HG03575 (cell line): ENCODE measurements at regions not wholly inside any gene's neighbourhood (a gene's known extent, or its start where the extent isn't known, plus 50 kb on each side); places are given as distances from the start of the nearest gene placed in this dataset.
"Not testable (repeated sequence)": the region's sequence is repeated elsewhere in the genome, so short reads cannot be mapped to it uniquely, and the experiment has no call there.

ENCODE experiments used
- ATAC-seq: cut with Tn5 transposase; IDR thresholded peaks from one replicate; pipeline ENCODE4 v1.9.1; 2021; ENCODE audit not compliant: unreplicated experiment, insufficient number of reproducible peaks, low FRiP score; ENCODE audit errors: extremely low read depth

DNA sequence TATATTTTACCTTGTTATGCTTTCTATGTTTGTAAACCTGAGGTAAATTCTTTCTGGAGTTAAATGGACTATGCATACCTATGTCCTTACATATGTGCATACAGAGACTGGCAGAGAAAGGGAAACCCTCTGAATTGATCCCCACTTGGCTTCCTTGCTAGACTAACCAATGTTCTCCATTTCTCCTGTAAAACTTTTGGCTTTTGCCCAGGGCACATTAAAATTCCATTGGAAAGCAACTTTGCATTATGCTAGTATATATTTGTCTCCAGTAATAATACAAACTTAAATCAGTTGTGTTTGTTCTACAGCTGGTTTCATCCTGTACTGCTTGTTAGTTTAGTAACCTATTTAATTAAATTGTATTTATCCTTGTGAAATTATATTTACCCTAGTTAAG, 646.0 kb upstream of the MARCKS start:
- no peak for ATAC-seq

DNA sequence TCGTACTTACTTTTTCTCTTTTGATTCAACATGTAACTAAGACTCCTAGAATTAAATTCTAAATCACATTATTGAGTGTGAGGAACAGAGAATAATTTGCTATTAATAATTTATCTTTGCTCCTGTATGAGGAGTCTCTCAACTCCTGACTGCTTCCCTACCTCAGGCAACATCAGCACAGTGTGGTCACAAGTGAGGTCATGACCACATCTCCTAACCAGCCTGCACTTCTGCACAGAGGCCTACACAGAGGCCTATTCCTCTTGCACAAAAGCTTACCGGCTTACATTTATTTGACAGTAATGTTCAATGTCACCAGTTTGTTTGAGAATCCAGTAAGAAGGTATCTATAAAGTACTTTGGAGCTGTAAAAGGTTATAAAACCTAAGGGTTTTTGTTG, 637.4 kb upstream of the MARCKS start:
- ATAC-seq = no peak

DNA sequence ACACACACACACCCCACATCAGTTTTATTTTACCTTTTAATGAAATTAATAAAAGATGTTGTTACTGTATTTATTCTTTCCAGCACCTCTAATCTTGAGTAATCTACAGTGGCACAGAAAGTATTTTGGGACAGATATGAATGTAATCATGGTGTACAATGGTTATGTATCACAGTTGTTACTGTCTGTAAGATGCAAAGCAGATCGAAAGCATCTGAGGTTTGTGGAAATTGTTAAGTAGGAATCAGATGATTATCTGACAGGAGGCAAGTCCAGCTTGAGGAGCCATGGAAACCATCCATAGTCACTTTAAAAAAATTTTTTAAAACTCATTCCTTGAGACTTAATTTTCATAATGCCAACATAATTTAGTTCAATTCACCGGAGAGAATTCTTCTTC, 636.3 kb upstream of the MARCKS start:
- no peak for ATAC-seq

DNA sequence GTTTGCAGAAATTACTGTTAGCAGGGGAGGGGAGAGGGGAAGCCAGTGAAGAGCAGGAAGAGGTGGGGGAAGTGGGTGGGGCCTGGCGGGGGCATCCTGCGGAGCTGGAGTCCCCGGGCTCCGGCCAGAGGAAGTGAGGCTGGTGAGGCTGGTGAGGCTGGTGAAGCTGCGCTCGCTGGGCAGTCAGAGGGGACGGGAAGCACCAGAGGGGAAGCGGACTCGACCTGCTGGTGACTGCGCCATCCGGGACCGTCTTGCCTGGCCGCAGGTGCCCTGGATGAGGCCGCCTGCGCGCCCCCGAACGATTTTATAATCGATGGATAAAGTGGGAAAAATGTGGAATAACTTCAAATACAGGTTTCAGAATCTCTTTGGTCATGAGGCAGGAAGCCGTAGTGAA, 635.3 kb upstream of the MARCKS start:
- no peak for ATAC-seq

DNA sequence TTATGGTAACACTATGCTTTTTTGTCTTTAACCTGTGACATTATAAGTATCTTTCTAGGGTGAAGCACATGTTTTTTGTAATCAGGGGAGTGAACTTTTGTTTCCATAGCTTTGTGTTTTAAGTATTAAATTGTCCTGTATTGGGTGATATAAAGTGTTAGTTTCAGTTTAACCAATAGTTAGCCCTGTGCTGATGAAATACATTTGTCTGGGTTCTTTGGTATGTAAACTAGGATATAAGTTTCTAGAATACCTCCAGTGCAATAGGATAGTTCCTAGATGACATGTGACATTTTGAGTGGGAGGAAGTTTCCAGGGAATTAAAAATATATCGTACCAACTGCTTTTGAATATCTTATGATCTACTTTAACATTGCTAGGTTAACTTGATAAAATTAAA, 611.0 kb upstream of the MARCKS start:
- no peak for ATAC-seq

DNA sequence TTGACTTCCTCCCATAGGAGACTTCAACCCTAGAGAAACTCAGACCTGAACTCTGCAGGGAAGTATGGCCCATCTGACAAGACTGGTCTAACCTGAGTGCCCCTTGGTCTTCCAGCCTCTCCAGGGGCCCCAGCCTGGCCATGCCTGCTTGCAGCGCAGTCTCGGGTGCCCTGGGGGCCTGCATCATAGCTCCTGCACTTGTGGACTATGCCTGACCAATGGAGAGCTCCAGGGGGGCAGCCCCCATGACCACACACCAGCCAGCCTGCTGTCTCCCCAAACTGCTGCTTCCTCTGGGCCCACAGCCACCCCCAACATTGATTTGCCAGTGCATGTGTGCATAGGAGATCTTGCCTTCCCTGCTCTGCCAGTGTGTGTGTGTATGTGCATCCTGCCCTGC, 608.6 kb upstream of the MARCKS start:
- no peak for ATAC-seq

DNA sequence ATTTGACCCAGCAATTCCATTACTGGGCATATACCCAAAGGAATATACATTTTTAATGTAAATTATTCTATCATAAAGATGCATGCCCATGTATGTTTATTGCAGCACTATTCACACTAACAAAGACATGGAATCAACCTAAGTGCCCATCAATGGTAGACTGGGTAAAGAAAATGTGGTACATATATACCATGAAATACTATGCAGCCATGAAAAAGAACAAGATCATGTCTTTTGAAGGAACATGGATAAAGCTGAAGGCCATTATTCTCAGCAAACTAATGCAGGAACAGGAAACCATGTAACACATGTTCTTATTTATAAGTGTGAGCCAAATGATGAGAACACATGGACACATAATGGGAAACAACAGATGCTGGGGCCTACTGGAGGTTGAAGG, 603.0 kb upstream of the MARCKS start:
- ATAC-seq = not testable (repeated sequence)

DNA sequence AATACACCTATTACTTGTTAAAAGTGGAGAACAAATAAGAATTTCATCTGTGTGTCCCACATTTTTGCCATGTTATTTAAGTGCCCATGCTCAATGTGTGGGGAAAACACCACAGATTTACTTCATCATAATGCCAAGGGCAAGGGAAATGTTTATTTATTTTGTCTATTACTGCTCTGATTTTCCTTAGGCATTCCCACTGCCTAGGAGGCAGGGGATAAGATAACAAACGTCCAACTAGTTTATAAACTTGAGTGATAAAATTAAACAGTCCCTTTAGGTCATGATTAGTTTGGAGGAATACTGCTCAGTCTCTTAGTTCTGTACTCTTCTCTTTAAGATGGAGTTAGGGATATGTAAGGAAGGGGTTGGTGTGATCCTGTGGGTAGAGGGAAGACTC, 598.4 kb upstream of the MARCKS start:
- ATAC-seq = no peak

DNA sequence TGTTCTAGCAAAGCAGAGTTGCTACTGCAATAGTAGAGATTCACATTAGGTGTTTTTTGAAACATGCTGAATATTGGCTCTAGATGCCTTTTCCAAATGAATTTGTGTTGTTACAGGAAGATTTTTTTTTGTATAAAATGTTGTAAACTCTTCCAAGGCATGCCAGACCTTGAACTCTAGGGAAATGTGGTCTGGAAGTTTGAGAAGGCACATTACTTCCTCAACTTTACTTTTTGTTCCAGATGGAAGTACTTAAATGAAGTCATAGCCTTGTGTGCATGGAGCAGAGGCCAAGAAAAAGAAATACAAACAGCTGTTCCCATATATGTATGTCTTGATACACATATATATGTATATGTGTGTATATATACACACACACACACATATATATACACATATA, 585.7 kb upstream of the MARCKS start:
- no peak for ATAC-seq

DNA sequence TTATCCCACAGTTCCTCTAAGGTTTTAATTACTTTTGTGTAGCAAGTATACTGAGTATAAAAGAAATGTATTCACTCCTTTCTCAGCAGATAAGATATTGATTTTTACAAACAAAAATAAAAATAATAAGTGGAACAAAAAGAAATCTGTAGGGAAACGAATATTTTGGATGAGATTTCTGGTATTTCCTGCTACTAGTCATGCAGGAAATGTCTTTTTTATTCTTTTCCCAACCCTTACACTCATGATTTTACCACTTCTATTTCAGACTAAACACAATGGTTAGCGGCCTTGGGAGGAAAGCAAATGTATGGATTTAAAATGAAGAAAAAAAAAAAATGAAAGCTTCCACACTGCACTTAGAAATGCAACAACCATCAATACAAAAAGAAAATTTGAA, 580.5 kb upstream of the MARCKS start:
- no peak for ATAC-seq

DNA sequence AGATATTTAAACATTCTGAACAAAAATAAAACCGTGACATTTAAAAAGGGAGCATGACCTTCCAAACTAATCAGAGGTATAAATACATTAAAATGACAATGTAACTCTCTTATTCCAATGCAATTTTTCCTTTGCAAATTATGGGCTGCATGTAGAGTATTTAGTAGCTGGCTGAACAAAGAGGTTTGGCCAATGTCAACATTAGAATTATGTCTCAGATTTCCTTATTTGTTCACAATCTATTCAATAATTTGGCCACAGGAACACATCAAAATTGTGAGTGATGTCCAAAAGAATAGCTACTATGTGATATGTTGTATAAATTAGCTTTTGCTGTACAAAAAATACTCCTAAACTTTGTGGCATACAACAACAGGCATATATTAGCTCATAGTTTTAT, 580.0 kb upstream of the MARCKS start:
- ATAC-seq = no peak

DNA sequence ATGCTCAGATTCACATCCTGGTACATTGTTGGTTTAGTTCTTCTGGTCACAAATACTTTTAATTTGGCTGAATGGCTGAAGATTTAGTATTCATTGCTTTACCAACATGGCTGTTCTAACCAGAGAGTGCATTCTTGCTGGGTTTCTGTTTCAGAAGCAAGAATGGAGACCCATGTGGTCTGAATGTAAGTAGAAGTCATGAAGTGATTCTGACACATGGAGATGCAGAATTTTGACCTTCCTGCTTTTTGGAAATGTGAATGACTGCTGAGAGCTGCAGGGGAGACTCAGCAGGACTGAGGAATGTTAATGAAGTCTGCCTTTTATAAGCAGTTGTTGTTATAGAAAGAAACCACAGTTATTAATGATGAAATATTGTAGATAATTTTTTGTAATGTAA, 576.1 kb upstream of the MARCKS start:
- ATAC-seq = no peak

DNA sequence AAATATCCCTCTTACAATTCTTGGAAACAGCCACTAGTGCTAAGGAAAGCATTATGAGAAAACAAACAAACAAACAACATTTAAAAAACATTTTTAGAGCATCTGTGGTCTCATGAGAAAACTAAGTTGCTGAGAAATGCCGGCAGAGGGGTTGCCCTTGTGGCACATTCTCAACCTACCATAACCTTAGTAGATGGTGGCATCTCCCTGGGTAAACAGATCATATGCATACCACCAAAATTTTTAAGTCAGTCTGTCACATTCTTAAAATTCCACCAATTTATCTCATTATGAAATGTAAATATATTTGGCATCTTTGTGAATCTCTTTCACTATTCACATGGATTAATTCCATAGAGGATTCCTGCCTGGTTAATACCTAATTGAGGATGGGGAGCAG, 575.7 kb upstream of the MARCKS start:
- ATAC-seq = no peak

DNA sequence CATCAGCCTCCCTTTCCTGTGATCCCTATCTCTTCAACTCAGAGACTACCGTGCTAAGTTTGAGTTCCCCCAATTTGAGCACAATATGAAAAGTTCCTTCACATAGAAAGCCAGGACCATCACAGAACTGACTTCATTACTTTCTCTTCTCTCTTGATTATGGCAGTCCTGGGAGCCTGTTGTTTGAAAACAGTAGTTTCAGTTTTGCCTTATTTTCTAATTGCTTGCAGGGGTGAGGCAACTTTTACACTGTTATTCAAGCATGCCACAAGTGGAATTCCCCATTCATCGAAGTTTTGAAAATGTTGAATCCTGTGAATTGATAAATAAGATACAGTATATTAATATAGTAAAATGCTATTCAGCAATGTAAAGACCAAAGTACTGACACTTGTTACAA, 569.7 kb upstream of the MARCKS start:
- ATAC-seq = no peak

DNA sequence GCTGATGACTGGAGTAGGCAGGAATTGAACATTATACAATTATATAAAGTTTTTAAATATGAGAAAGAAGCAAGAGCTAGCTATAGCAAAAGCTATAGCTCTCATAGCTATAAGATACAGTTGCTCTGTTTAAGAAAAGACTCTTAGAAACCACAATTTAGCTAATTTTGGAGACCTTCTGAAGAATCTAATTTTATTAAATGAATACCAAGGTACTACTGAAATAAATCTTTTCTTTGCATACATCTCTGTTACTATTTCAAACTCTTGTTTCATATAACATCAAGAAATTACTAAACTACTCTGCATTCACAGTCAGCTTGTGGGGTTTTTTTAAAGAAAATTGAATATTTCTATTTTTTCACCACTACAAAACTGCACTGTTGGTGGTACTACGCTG, 568.7 kb upstream of the MARCKS start:
- ATAC-seq = no peak

DNA sequence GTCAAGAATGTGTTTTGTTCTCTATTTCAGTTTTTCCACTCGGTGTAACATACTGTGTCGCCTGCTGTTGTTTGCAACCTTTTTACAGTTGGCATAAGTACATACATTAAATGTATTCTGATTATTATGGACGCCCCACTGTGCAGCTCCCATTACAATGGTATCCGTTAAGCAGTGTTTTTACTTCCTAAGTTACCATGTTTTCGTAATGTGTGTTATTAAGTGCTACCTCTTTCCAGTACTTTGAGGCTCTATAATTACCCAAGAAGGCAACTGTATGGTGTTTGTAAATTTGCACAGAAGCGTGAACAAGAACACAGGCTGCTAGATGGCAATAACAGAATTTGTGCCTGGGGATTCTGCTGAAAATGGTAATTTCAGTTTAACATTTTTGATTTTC, 568.0 kb upstream of the MARCKS start:
- no peak for ATAC-seq

DNA sequence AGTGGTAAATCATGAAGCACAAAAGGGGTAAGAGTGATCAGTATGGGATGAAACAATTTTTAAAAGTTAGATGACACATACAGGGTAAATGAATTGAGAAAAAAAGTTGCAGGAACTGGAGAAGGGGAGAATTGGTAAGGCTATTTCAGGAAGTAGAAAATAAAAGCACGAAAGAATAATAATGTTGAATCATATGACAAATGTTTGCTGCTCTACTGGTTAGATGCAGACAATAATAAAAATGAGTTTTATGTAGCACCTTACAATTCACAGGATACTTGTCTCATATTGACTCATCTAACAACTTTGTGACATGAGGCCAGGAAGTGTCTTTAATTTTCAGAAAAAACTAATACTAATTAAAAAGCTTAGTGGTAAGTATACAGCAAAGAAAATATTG, 566.5 kb upstream of the MARCKS start:
- ATAC-seq = no peak

DNA sequence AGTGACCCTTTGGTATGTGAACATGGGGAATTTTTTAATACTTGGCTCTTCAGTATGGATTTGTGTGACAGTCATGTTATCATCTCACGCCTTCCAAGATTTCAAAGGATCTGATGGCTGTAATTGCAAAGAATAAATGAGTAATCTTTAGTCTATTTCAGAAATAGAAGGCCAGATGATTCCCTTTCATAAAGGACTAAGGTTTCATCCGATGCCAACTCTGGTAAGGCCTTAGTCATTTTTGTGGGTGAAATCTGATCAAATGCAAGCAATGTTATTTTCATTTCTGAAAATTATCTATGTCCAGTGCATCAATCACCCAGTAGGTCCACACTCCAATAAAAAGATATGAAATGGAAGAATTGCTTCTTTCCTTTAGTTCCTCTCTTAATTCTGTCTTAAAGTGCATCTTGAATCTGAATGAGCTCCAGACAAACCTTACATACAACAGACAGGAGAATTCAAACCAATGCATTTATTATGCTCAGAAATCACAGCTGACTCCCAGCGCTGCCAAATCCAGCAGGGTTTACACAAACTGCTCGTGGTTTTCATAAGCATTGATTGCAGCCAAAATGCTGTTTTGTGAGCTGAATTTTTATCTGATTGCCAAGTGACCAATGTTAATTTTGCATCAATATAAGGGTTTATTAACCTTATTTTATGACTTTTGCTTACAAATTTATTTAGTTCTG, 565.2 kb upstream of the MARCKS start:
- no peak for ATAC-seq

DNA sequence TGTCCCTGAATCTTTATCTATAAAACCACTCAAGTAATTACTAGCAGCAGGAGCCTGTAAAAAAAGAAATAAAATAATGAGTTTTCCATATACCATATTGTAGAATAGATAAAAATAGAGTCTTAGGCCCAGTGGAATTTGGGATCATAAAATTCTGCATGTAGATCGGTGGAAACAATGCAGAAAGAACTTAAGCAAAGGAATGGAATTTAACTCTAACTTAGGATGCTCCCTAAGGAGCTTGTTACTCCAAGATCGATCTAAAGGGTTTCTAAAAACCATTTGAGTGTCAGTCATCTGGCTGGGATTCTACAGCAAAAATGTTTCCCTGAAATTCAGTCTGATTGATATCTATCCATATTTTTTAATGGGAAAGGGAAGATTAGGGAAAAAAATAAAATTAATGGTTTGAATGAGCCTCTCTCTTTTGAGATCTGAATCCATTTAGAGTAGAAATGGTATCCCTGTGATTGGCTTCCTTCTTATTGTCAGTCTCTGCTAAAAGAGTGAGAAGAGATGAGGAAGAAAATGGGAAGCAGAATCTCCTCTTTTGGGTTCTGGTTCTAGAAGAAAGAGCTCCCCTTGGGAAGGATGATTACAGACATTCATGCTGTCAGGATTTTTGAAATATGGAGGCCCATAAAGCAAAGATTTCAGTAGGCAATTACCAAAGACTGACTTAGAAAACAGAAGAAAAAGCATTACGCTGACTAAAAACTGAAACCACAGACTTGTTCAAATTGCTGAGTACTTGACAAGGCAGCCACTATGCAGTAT, 564.3 kb upstream of the MARCKS start:
- peak; percentile 91 for ATAC-seq

DNA sequence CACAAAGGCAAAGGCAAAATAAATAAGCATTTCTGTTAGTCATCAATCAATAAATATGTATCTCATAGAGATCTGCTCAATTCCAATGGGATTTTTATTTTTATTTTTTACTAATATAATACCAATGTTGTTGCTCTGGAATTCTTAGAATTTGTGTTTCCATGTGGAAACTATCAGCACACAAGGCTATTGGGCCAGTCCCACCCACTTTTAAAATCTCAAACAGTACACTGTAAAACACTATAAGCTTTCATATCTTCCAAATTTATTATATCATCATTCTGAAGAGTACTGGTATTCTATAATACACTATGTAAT, 563.8 kb upstream of the MARCKS start:
- ATAC-seq = no peak

DNA sequence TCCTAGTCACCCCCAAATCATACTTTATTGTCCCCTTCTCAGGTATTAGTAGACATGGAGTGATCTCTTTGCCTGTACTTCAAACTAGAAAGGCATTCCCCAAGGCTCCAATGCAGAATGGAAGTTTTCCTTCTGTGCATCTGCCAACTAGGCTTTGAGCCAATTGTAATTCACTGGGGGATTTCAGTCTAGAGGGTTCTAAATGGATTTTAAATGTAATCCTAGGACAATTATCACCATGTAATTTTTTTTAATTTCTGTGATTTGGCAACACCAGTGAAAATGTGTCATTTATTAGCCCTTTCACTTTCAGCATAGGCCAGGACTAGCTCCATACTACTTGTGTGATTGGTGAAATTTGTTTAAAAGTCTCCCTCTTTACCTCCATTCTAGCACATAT, 557.6 kb upstream of the MARCKS start:
- ATAC-seq = no peak
